ENCODE measurements at regions not wholly inside any gene's neighbourhood (a gene's known extent, or its start where the extent isn't known, plus 50 kb on each side); places are given as distances from the start of the nearest gene placed in this dataset.

DNA sequence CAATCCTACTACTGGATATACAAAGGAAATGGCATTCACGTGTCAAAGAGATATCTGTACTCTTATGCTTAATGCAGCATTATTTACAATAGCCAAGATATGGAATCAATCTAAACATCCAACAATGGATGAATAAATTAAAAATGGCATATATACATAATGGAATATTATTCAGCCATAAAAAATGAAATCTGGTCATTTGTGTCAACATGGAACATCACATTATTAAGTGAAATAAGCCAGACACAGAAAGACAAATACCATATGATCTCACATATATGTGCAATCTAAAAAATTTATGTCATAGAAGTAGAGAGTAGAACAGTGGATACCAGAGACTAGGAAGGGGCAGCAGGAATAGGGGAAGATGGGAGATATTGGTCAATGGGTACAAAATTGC, 228.8 kb upstream of the TBX3 start:
- no peak for ATAC-seq
- TF ChIP-seq CTCF (IDR thresholded peaks at IDR 0.05 in 4 of 5, conservative IDR thresholded peaks at IDR 0.05 in 1 of 5) (no peak), POLR2A (IDR thresholded peaks at IDR 0.05) (no peak)
- no peak for DNase-seq
- in situ Hi-C loops (cut with MboI; ENCODE audit: low sequenced_read_pairs in 4 of 4) = no loop called here
- Histone ChIP-seq H3K36me3 (no peaks in the 10 kb centered on the region), H3K9me3 (peaks cover 0 to 1% (median 0%) of the 10 kb centered on the region in 3 donors), H3K4me1 (no peaks in the 10 kb centered on the region), H3K27me3 (no peaks in the 10 kb centered on the region), H3K4me3 (no peak overlapping the region), H3K27ac (no peak overlapping the region)
- intact Hi-C loops (cut with DNase I; ENCODE audit: low total_unique reads) = no loop called here

DNA sequence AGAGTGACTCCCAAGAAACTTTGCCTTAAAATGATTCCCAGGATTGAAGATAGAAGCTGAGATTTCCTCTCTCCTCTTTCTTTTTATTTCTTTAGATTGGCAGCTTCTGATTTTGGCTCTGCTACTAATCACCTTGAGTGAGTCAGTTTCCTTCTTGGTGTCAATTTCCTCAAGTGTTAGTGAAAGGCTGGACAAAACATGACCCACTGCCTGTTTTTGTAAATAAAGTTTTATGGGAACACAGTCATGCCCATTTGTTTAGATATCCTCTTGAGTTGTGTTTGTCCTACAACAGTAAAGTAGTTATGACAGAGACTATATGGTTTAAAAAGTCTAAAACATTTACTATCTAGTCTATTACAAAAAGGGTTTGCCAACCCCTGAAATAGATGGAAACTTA, 227.2 kb upstream of the TBX3 start:
- TF ChIP-seq CTCF (IDR thresholded peaks at IDR 0.05 in 4 of 5, conservative IDR thresholded peaks at IDR 0.05 in 1 of 5) (no peak), POLR2A (IDR thresholded peaks at IDR 0.05) (no peak)

GRCh38 chr12:114904254-114905003, 220.5 kb upstream of the TBX3 start:
- Histone ChIP-seq H3K4me3 (no peak overlapping the region), H3K27ac (no peak overlapping the region), H3K36me3 (no peaks in the 10 kb centered on the region), H3K4me1 (no peaks in the 10 kb centered on the region), H3K9me3 (no peaks in the 10 kb centered on the region), H3K27me3 (no peaks in the 10 kb centered on the region)
- intact Hi-C loops (cut with DNase I; ENCODE audit: low total_unique reads) = no loop called here
- in situ Hi-C loops (cut with MboI; ENCODE audit: low sequenced_read_pairs in 4 of 4) = no loop called here
- DNase-seq (no peak), ATAC-seq (no peak)
- TF ChIP-seq CTCF (IDR thresholded peaks at IDR 0.05 in 4 of 5, conservative IDR thresholded peaks at IDR 0.05 in 1 of 5) = no peak
- no peak for TF ChIP-seq POLR2A (IDR thresholded peaks at IDR 0.05)

More for the DNA sequence above, 227.2 kb upstream of the TBX3 start:
- intact Hi-C loops (cut with DNase I; ENCODE audit: low total_unique reads) = no loop called here
- Histone ChIP-seq H3K27me3 (no peaks in the 10 kb centered on the region), H3K4me1 (no peaks in the 10 kb centered on the region), H3K4me3 (no peak overlapping the region), H3K36me3 (no peaks in the 10 kb centered on the region), H3K9me3 (no peaks in the 10 kb centered on the region), H3K27ac (no peak overlapping the region)
- no peak for ATAC-seq
- DNase-seq = no peak
- in situ Hi-C loops (cut with MboI; ENCODE audit: low sequenced_read_pairs in 4 of 4) = no loop called here

DNA sequence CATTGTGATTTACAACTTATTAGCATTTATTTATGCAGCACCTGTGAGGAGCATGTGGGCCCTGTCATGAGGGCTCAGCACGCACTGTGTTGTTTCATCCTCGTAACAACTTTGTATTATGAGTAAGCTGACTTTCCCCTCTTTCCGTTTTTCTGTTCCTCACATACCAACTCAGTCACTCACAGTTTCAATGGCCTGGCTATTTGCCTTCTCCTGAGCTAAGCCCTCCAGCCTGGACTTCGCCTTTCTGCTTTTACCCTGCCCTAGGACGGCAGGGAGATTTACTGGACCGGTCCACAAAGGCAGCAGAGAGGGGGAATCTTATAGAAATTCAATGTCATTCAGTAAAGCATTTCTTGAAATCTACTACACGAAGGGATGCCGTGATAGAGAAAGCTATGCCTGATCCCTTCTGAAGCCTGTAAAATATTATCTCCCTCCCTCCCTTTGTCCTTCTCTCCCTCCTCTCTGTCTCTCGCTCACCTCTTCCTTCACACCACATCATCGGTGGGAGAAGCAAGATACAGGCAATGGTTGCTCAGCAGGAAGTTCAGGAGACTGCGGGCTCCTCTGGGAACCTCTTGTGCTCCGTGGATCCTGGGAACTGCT, 219.2 kb upstream of the TBX3 start:
- Histone ChIP-seq H3K9me3 (no peaks in the 10 kb centered on the region), H3K36me3 (no peaks in the 10 kb centered on the region), H3K27me3 (no peaks in the 10 kb centered on the region), H3K4me1 (no peaks in the 10 kb centered on the region), H3K27ac (no peak overlapping the region), H3K4me3 (no peak overlapping the region)
- TF ChIP-seq POLR2A (IDR thresholded peaks at IDR 0.05) (no peak), CTCF (IDR thresholded peaks at IDR 0.05 in 4 of 5, conservative IDR thresholded peaks at IDR 0.05 in 1 of 5) (no peak)
- ATAC-seq (no peak), DNase-seq (no peak)
- intact Hi-C loops (cut with DNase I; ENCODE audit: low total_unique reads) (no loop called here), in situ Hi-C loops (cut with MboI; ENCODE audit: low sequenced_read_pairs in 4 of 4) (no loop called here)

Measured in gastrocnemius medialis (tissue), 4 donors.